OCI-M1 (cell line): ENCODE measurements at regions not wholly inside any gene's neighbourhood (a gene's known extent, or its start where the extent isn't known, plus 50 kb on each side); places are given as distances from the start of the nearest gene placed in this dataset.

Source experiments
- DNase-seq: peaks from one replicate; lab custom pipeline; 2025; lab: John Stamatoyannopoulos, UW

DNA sequence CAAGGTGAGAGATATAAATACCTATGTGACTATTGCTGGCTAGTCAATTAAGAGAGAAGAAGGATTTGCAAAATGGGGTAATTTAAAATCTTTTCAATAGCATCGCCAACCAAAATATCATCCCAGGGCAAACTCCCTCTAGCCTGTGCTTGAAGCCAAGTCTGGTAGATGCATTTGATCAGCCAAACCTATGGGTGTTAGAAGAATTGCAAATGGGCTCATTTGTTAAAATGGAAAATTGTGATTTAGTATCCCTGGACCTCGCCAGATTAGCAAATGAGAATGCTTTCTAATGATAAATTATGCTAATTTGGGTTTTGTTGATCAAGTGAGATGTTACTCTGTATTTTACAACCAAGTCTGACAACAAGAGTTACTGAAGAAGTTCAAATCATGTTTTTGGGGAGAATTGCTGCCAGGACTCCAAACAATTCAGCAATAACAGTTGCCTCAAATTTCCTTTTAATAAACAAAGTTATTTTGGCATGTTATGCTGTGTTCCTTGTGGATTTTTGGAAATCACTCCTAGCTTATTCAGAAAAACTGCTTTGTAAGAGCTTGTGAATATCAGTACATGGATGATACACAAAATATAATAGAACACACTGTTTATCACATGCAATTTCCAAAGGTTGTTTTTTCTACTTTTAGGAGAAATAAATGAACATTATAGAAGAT, 272.5 kb upstream of the PARD3B start:
- no peak for DNase-seq

- DNase-seq: no peak
These were observed 270.8 kb upstream of the PARD3B start for GRCh38 chr2:204274429-204274828.

GRCh38 chr2:204274991-204275390, 270.3 kb upstream of the PARD3B start:
- DNase-seq: no peak

GRCh38 chr2:204277226-204277625, 268.0 kb upstream of the PARD3B start:
- DNase-seq: no peak

- no peak for DNase-seq
These were observed 266.8 kb upstream of the PARD3B start for GRCh38 chr2:204278454-204278853.

GRCh38 chr2:204279819-204280218, 265.5 kb upstream of the PARD3B start:
- no peak for DNase-seq

- DNase-seq: peak; percentile 60
These were observed 265.0 kb upstream of the PARD3B start for GRCh38 chr2:204280262-204280668.

DNA sequence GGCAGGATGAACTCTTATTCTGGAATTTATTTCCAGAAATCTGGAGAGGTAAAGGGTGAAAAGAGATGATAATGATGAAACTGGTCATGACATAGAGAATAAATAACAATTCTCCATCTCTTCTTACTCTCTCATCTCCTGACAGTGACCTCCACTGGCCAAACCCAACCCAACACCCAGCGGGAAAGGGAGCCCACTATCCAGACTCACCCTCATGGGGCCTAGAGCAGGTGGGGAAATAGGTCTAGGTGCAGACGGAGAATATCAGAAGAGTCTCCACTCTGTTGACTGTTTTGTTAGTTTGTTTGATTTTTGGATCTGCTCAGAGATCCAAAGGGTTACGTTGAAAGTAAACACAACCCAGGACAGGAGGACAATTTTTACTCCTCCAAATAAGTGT, 263.2 kb upstream of the PARD3B start:
- no peak for DNase-seq

GRCh38 chr2:204282525-204282924, 262.8 kb upstream of the PARD3B start:
- DNase-seq: no peak

DNA sequence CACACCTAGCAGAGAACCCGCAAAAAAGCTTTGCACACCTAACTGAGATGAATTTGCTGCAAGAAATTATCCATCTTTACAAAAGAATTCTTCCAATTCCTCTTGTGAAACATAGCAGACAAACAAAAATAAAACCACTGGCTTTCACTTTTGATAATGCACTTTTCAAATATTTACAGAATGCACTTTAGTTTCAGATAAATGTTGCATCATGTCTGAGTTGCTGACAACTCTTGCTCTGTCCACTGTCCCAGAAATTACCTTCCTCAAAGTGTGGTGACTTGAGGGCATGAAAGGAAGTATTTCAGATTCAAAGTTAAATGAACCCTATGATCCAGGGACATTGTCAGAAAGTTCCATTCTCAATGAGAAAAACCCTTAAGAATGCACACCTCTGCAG, 256.2 kb upstream of the PARD3B start:
- peak; percentile 53 for DNase-seq

- no peak for DNase-seq
These were observed 252.8 kb upstream of the PARD3B start for GRCh38 chr2:204292439-204292838.

GRCh38 chr2:204293884-204294747, 251.2 kb upstream of the PARD3B start:
- DNase-seq: no peak

DNA sequence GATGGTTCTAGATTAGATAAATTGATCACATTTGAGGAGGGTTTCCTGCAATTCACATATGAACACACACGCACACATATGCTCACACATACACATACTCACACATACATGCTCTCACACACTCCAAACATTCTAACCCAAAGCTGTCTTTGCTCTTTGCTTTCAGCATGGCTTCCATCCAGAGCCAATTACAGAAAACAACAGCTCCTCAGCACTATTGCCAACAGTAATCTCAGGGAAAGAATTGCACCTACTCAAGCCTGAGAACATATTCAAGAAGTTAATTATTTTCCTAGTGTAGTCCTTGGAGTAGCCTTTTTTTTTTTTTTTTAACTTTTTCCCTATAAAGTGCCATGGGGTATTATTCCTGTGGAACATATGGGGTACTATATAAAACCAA, 246.9 kb upstream of the PARD3B start:
- no peak for DNase-seq

DNA sequence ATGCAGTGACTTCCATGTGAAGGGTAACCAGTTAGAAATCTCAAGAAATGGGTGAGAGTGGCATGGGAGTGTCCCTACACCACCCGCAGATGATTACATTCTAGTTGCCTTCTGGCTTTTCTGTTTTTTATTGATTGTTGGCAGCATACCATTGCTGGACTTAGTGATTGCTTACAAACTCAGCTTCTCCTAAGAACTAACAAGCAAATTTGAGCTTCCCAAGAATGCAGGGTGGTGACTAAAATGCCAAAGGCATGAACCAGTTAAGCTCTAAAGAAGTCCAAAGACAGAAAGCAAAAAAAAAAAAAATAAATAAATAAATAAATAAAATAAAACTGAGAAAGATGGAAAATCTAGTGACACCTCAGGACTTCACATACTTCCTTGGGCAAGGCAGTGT, 245.5 kb upstream of the PARD3B start:
- DNase-seq: no peak

DNA sequence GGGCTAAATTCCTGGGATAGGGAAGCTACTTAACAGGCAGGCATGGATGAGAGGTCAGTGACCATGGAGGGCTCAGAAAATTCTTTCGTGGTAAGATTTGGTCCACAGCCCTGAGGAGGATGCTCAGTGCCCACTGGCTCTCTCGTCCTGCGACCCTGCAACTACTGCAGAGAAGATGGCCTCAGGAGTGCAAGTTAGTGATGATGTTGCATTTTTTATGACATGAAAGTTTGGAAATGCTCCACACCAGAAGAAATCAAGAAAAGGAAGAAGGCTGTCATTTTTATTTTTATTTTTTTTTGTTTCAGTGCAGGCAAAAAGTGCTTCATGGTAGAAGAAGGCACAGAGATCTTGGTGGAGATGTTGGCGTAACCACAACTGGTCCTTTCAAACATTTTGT, 238.6 kb upstream of the PARD3B start:
- DNase-seq: no peak

DNA sequence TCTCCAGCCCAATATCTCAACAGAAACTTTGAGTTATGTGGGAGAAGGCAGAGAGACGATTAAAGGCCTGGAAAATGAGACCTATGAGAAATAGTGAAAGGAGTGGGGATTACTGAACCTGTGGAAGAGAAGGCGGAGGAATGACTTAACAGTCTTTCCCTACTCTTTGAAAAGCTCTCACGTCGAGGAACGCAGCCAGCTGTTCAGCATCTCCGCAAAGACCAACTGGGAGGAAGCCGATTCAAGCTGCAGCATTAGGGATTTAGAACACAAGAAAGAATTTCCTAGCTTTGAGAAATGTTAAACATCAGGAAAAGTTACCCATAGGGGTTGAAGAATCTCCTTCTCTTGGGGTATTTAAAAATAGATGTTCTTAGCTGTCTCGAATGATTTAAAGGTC, 233.2 kb upstream of the PARD3B start:
- DNase-seq: no peak

DNA sequence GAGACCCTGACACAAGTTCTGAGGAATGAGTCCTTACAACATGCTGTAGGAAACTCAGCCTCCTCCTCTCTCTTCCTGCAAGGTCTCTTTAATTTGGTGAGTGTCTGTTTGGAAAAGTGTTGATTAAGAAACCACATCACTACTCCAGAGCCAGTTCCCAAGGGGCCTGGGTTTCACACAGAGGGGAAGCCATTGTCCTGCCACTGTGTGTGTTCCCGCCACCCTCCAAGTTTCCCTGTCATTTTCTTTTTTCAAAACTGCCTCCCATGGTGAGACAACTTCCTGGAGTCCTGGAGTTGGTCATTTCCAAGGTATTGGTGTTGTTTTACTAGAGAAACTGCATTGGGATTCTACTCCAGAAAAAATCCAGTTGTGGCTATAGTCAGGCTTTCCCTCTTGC, 232.0 kb upstream of the PARD3B start:
- DNase-seq: no peak

DNA sequence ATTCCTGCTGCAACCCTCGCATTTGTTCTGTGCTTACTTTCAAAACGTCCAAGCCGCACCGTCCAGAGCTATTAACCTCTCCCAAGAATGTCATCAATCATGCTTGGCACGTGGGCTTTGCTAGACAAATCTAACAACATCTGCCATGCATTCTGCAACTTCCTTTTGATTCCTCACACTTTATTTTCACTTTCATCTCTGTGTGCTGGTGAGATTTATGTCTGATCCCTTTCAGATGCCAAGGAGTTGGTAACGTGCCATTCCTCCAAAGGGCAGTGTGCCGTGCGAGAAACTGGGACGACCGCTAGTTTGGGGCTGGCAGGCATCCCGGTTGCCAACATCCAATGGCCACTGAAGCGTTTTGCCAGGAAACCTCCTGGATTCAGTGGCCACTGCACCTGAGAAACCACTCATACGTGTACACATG, 230.0 kb upstream of the PARD3B start:
- DNase-seq: no peak

- no peak for DNase-seq
These were observed 227.6 kb upstream of the PARD3B start for GRCh38 chr2:204317640-204318039.

DNA sequence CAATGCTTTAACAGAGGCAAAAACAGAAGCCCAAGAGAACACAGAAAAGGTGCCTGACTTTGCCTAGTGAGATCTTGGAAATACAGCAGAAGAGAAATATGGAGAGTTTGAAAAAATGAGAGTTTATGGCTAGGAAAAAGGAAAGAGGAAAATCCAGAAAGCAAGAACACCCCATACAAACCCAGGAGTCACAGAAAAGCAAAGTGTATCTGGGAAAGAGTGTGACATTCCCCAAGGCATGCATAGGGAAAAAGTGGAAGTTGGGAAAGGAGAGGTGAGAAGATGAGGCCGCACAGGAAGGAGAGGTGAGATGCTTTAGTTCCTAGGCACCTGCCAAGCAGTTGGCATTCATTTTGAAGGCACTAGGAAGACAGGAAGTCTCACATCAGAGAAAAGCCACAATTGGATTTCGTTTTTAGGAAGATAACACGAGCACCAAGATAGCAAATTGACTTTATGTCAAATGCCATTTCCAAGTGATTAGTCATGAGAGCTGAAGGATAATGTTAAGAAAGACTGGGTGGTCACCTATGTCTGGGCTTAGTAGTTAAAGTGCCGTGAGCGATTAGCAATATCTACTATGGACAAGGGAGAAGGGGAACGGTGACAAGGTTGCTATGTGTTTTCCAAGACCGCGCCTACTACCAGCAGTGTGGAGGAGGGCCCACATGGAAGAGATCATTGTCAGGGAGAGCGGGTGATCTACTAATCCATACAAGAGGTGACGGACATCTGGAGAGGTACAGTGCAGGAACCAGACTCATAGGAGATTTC, 224.1 kb upstream of the PARD3B start:
- no peak for DNase-seq

DNA sequence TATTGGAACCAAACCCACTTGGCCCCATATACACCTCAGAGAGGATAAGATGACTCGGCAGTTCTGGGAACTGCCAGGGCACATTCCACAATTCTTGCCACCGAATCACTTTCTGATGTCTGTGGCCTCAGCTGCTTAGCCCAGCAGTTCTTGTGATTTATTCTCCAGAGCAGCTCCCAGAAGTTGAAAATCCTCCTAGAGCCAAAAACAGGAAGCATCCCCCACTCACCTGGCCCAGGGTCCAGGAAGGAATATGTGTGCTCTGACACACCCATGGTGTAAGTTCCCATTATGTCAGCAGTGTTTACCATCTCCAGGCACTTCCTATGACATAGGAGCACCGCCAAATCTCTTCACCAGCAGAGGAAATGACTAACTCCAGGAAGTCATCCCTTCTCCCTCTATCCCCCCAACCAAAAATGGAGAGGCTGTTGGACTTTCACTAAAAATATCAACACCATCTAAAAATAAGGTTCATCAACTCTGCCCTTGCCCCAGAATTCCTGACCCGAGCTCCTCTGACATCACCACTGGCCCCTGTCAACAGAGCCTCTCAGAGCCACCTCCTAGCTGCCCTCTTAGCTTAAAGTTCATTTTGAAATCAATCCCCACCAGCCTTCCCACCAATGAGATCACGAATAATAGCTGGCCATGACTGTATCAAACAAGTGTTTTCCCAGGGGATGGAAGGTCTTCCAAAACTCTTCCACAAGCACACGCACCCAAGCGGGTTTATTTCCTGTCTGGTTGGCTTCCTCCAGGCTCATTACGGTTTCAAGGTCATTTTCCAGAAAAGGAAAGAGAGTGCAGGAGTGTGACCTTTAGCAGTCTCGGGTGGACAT, 223.1 kb upstream of the PARD3B start:
- no peak for DNase-seq

GRCh38 chr2:204325468-204325867, 219.8 kb upstream of the PARD3B start:
- peak; percentile 98 for DNase-seq
